ENCODE measurements at regions not wholly inside any gene's neighbourhood (a gene's known extent, or its start where the extent isn't known, plus 50 kb on each side); places are given as distances from the start of the nearest gene placed in this dataset.
A peak's percentile ranks its signal among the peaks of the same experiment; 100 is the strongest.

DNA sequence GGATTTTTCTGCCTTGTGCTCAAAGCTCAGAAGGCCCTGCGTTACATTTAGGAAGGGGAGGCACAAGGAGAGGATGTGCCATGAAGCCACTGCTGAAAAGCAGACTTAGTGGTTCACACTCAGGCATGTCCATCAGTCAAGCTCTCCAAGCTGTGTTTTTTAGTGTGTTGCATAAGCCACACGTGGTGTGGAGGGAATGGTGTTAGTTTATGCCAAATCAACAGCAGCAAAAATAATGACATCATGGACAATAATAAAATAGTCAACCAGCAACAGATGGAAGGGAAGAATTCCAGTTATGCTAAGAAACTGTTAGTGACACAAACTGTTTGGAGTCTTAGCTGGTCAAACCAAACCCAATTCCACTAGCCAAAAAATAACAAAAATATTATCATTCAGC, 438.3 kb downstream of the NPIPA7 start:
- H3K23ac ChIP-seq (ENCODE audit: low read length in 2 of 2) = no peak overlapping the region
- H2BK5ac ChIP-seq (ENCODE audit: low read depth, low read length, poor library complexity, severe bottlenecking) = no peak overlapping the region
- no peak overlapping the region for H3K14ac ChIP-seq (ENCODE audit: low read length in 2 of 2)
- no peak for DNase-seq
- no peaks in the 10 kb centered on the region for H3K27me3 ChIP-seq (ENCODE audit: control insufficient read depth in 1 of 2, insufficient read depth in 1 of 2, low read length in 2 of 2)
- no peak overlapping the region for H3K27ac ChIP-seq (ENCODE audit: low read length, poor library complexity, severe bottlenecking)
- no peak overlapping the region for H3K4me3 ChIP-seq (ENCODE audit: insufficient read depth in 1 of 2, low read depth in 1 of 2, low read length in 2 of 2)
- H3K4me1 ChIP-seq (ENCODE audit: control insufficient read depth, insufficient read depth, low read depth, low read length) = no peaks in the 10 kb centered on the region
- no peak overlapping the region for H3K18ac ChIP-seq (ENCODE audit: low read depth in 1 of 2, low read length in 2 of 2)
- H3K9ac ChIP-seq (ENCODE audit: low read length) = no peak overlapping the region
- H3K9me3 ChIP-seq (ENCODE audit: control insufficient read depth, low read length) = peaks cover 23% of the 10 kb centered on the region
- H2AFZ ChIP-seq (ENCODE audit: low read depth, low read length) = no peak overlapping the region
- H3K79me1 ChIP-seq (replicated peaks; ENCODE audit: low read length, poor library complexity, severe bottlenecking) = no peaks in the 10 kb centered on the region
- H2AK5ac ChIP-seq (ENCODE audit: low read length, severe bottlenecking) = no peak overlapping the region
- H2BK120ac ChIP-seq (ENCODE audit: low read depth, low read length) = no peak overlapping the region
- no peak overlapping the region for H4K91ac ChIP-seq (ENCODE audit: low read length)
- H3K36me3 ChIP-seq (ENCODE audit: control insufficient read depth in 1 of 2, insufficient read depth in 2 of 2, low read depth in 1 of 2, low read length in 2 of 2) = no peaks in the 10 kb centered on the region
- H2BK12ac ChIP-seq (ENCODE audit: low read length in 2 of 2) = no peak overlapping the region
- no peak overlapping the region for H2BK15ac ChIP-seq (ENCODE audit: low read depth, poor library complexity, severe bottlenecking)
- no peak overlapping the region for H3K4ac ChIP-seq (ENCODE audit: low read depth in 1 of 2, low read length in 2 of 2)
- no peak overlapping the region for H4K8ac ChIP-seq (ENCODE audit: low read length)
- H3K4me2 ChIP-seq (ENCODE audit: low read length, poor library complexity, severe bottlenecking) = no peak overlapping the region
- 46% methylated on average over 1 of the region's 2 CpGs for WGBS

DNA sequence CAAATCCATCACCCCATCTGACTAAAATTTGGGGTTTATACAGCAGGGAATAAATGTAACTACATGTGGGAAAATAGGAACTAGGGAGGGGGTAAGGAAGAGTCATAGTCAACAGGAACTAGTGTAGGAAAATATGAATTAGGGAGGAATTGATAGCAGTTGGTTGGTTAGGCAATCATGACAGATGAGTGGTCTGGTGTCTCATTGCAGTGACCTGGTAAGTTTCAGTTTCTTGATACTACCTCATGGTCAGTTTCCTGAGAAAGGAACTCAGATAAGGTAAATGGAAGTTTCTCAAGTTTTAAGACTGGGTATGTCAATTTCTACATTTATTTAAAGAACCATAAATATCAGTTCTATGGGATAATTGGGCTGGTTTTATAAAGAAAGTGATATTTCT, 442.3 kb downstream of the NPIPA7 start:
- H2BK15ac ChIP-seq (ENCODE audit: low read depth, poor library complexity, severe bottlenecking) = no peak overlapping the region
- H4K8ac ChIP-seq (ENCODE audit: low read length) = no peak overlapping the region
- H3K79me1 ChIP-seq (replicated peaks; ENCODE audit: low read length, poor library complexity, severe bottlenecking) = no peaks in the 10 kb centered on the region
- no peak overlapping the region for H3K4me2 ChIP-seq (ENCODE audit: low read length, poor library complexity, severe bottlenecking)
- H3K9ac ChIP-seq (ENCODE audit: low read length) = no peak overlapping the region
- no peak overlapping the region for H2AK5ac ChIP-seq (ENCODE audit: low read length, severe bottlenecking)
- H4K91ac ChIP-seq (ENCODE audit: low read length) = no peak overlapping the region
- H3K18ac ChIP-seq (ENCODE audit: low read depth in 1 of 2, low read length in 2 of 2) = no peak overlapping the region
- DNase-seq = no peak
- no peak overlapping the region for H3K14ac ChIP-seq (ENCODE audit: low read length in 2 of 2)
- no peak overlapping the region for H3K4ac ChIP-seq (ENCODE audit: low read depth in 1 of 2, low read length in 2 of 2)
- H3K4me1 ChIP-seq (ENCODE audit: control insufficient read depth, insufficient read depth, low read depth, low read length) = no peaks in the 10 kb centered on the region
- no peak overlapping the region for H2BK120ac ChIP-seq (ENCODE audit: low read depth, low read length)
- H3K4me3 ChIP-seq (ENCODE audit: insufficient read depth in 1 of 2, low read depth in 1 of 2, low read length in 2 of 2) = no peak overlapping the region
- H2AFZ ChIP-seq (ENCODE audit: low read depth, low read length) = no peak overlapping the region
- H3K9me3 ChIP-seq (ENCODE audit: control insufficient read depth, low read length) = peaks cover 23% of the 10 kb centered on the region
- H2BK12ac ChIP-seq (ENCODE audit: low read length in 2 of 2) = no peak overlapping the region
- no peaks in the 10 kb centered on the region for H3K27me3 ChIP-seq (ENCODE audit: control insufficient read depth in 1 of 2, insufficient read depth in 1 of 2, low read length in 2 of 2)
- no peak overlapping the region for H2BK5ac ChIP-seq (ENCODE audit: low read depth, low read length, poor library complexity, severe bottlenecking)
- no peaks in the 10 kb centered on the region for H3K36me3 ChIP-seq (ENCODE audit: control insufficient read depth in 1 of 2, insufficient read depth in 2 of 2, low read depth in 1 of 2, low read length in 2 of 2)
- H3K27ac ChIP-seq (ENCODE audit: low read length, poor library complexity, severe bottlenecking) = no peak overlapping the region
- H3K23ac ChIP-seq (ENCODE audit: low read length in 2 of 2) = no peak overlapping the region

DNA sequence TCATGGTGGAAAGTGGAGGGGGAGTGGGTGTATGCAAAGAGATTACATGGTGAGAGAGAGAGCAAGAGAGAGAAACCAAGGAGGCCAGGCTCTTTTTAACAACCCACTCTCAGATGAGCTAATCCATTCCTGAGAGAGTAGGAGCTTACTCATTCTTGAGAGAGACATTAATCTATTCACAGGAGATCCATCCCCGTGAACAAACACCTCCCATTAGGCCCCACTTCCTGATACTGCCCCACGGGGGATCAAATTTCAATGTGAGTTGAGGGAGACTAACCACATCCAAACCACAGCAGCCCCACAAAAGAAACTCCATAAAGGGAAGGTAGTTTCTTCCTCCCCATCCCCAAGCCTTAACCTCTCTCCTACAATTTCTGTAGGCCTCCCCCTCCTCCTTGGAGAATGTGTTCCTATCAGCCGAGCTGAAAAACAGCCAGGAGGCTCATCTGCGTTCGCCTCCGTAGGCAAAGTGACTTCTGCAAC, 450.0 kb downstream of the NPIPA7 start:
- no peak overlapping the region for H2AFZ ChIP-seq (ENCODE audit: low read depth, low read length)
- no peak overlapping the region for H4K91ac ChIP-seq (ENCODE audit: low read length)
- H2AK5ac ChIP-seq (ENCODE audit: low read length, severe bottlenecking) = no peak overlapping the region
- H3K23ac ChIP-seq (ENCODE audit: low read length in 2 of 2) = no peak overlapping the region
- H4K8ac ChIP-seq (ENCODE audit: low read length) = no peak overlapping the region
- H2BK5ac ChIP-seq (ENCODE audit: low read depth, low read length, poor library complexity, severe bottlenecking) = no peak overlapping the region
- peak overlapping the region; percentile 33 for H2BK15ac ChIP-seq (ENCODE audit: low read depth, poor library complexity, severe bottlenecking)
- no peak overlapping the region for H3K4ac ChIP-seq (ENCODE audit: low read depth in 1 of 2, low read length in 2 of 2)
- no peaks in the 10 kb centered on the region for H3K27me3 ChIP-seq (ENCODE audit: control insufficient read depth in 1 of 2, insufficient read depth in 1 of 2, low read length in 2 of 2)
- H2BK120ac ChIP-seq (ENCODE audit: low read depth, low read length) = no peak overlapping the region
- no peak for DNase-seq
- H3K79me1 ChIP-seq (replicated peaks; ENCODE audit: low read length, poor library complexity, severe bottlenecking) = no peaks in the 10 kb centered on the region
- no peak overlapping the region for H3K14ac ChIP-seq (ENCODE audit: low read length in 2 of 2)
- no peak overlapping the region for H2BK12ac ChIP-seq (ENCODE audit: low read length in 2 of 2)
- no peak overlapping the region for H3K4me2 ChIP-seq (ENCODE audit: low read length, poor library complexity, severe bottlenecking)
- no peak overlapping the region for H3K18ac ChIP-seq (ENCODE audit: low read depth in 1 of 2, low read length in 2 of 2)
- WGBS = 36% methylated on average over 6 of the region's 6 CpGs
- no peak overlapping the region for H3K4me3 ChIP-seq (ENCODE audit: insufficient read depth in 1 of 2, low read depth in 1 of 2, low read length in 2 of 2)
- H3K36me3 ChIP-seq (ENCODE audit: control insufficient read depth in 1 of 2, insufficient read depth in 2 of 2, low read depth in 1 of 2, low read length in 2 of 2) = no peaks in the 10 kb centered on the region
- no peaks in the 10 kb centered on the region for H3K4me1 ChIP-seq (ENCODE audit: control insufficient read depth, insufficient read depth, low read depth, low read length)
- peaks cover 6% of the 10 kb centered on the region for H3K9me3 ChIP-seq (ENCODE audit: control insufficient read depth, low read length)
- H3K27ac ChIP-seq (ENCODE audit: low read length, poor library complexity, severe bottlenecking) = no peak overlapping the region
- no peak overlapping the region for H3K9ac ChIP-seq (ENCODE audit: low read length)

DNA sequence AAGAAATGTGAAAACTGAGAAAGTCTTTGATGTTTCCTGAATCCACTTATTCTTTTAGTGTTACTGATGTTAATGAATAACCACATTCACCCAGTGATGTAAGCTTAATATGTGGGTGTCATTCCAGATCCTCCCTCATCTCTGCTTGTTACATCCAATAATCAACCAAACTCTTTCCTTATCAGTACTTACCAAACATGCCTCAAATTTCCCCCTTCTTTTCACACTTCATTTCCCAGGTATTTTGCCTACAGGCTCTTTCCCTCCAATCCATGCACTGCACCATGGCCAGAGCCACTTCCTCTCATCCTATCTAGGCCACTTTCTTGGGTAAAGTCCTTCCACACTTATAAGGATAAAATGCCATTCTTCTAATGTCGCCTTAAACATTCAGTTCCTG, 451.5 kb downstream of the NPIPA7 start:
- no peak overlapping the region for H3K4ac ChIP-seq (ENCODE audit: low read depth in 1 of 2, low read length in 2 of 2)
- no peak overlapping the region for H2BK15ac ChIP-seq (ENCODE audit: low read depth, poor library complexity, severe bottlenecking)
- no peak overlapping the region for H4K91ac ChIP-seq (ENCODE audit: low read length)
- no peak overlapping the region for H2BK120ac ChIP-seq (ENCODE audit: low read depth, low read length)
- no peak overlapping the region for H3K4me3 ChIP-seq (ENCODE audit: insufficient read depth in 1 of 2, low read depth in 1 of 2, low read length in 2 of 2)
- no peak for DNase-seq
- no peak overlapping the region for H3K18ac ChIP-seq (ENCODE audit: low read depth in 1 of 2, low read length in 2 of 2)
- no peak overlapping the region for H3K27ac ChIP-seq (ENCODE audit: low read length, poor library complexity, severe bottlenecking)
- no peak overlapping the region for H3K14ac ChIP-seq (ENCODE audit: low read length in 2 of 2)
- H3K23ac ChIP-seq (ENCODE audit: low read length in 2 of 2) = no peak overlapping the region
- H3K79me1 ChIP-seq (replicated peaks; ENCODE audit: low read length, poor library complexity, severe bottlenecking) = no peaks in the 10 kb centered on the region
- no peak overlapping the region for H2AK5ac ChIP-seq (ENCODE audit: low read length, severe bottlenecking)
- no peak overlapping the region for H2BK5ac ChIP-seq (ENCODE audit: low read depth, low read length, poor library complexity, severe bottlenecking)
- no peaks in the 10 kb centered on the region for H3K4me1 ChIP-seq (ENCODE audit: control insufficient read depth, insufficient read depth, low read depth, low read length)
- H2BK12ac ChIP-seq (ENCODE audit: low read length in 2 of 2) = no peak overlapping the region
- peaks cover 6% of the 10 kb centered on the region for H3K9me3 ChIP-seq (ENCODE audit: control insufficient read depth, low read length)
- H4K8ac ChIP-seq (ENCODE audit: low read length) = no peak overlapping the region
- H3K36me3 ChIP-seq (ENCODE audit: control insufficient read depth in 1 of 2, insufficient read depth in 2 of 2, low read depth in 1 of 2, low read length in 2 of 2) = no peaks in the 10 kb centered on the region
- H2AFZ ChIP-seq (ENCODE audit: low read depth, low read length) = no peak overlapping the region
- WGBS = 73% methylated on average over 1 of the region's 1 CpG
- H3K9ac ChIP-seq (ENCODE audit: low read length) = no peak overlapping the region
- no peaks in the 10 kb centered on the region for H3K27me3 ChIP-seq (ENCODE audit: control insufficient read depth in 1 of 2, insufficient read depth in 1 of 2, low read length in 2 of 2)
- H3K4me2 ChIP-seq (ENCODE audit: low read length, poor library complexity, severe bottlenecking) = no peak overlapping the region
